H1 (cell line): ENCODE measurements at regions not wholly inside any gene's neighbourhood (a gene's known extent, or its start where the extent isn't known, plus 50 kb on each side); places are given as distances from the start of the nearest gene placed in this dataset.

Source experiments
- RBBP5 ChIP-seq: IDR thresholded peaks from 2 replicates; pipeline ENCODE4 v1.7.1; 2012; ENCODE audit warnings: low read depth, mild to moderate bottlenecking, inconsistent platforms, low read length, moderate library complexity, borderline replicate concordance
- SP1 ChIP-seq: IDR thresholded peaks from 2 replicates; pipeline ENCODE4 v1.6.1; 2011; ENCODE audit warnings: low read depth, low read length
- TCF12 ChIP-seq: IDR thresholded peaks from 2 replicates; pipeline ENCODE4 v1.6.1; 2011; ENCODE audit warnings: low read depth, mild to moderate bottlenecking, low read length
- TF ChIP-seq, protein P1 (sequence below): fragments of 300-600 bp; sonication (generic); IDR thresholded peaks from 2 replicates; pipeline ENCODE4 v1.7.1; 2012; ENCODE audit warnings: low read length, moderate library complexity, mild to moderate bottlenecking, inconsistent platforms; ENCODE audit not compliant: insufficient replicate concordance

DNA sequence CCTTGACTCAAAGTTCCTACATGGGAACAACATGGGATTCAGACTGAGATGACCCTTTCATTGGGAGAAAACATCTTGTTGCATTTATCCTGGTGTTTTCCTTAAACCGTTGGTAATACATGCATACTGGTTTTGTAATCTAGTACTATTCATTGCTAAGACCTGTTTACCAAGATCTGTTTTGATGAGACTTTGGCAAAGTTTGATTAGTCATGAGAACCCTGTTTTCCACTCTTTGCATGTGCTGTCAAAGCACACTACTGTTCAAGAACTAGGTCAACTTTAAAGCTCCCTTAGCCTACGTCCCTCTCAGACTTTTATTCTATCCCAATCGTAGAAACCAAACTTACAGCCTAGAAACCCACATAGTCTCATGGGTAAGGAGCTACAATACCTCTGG, 650.9 kb downstream of the GATA3 start (continued):
- TF ChIP-seq, protein P1, sequence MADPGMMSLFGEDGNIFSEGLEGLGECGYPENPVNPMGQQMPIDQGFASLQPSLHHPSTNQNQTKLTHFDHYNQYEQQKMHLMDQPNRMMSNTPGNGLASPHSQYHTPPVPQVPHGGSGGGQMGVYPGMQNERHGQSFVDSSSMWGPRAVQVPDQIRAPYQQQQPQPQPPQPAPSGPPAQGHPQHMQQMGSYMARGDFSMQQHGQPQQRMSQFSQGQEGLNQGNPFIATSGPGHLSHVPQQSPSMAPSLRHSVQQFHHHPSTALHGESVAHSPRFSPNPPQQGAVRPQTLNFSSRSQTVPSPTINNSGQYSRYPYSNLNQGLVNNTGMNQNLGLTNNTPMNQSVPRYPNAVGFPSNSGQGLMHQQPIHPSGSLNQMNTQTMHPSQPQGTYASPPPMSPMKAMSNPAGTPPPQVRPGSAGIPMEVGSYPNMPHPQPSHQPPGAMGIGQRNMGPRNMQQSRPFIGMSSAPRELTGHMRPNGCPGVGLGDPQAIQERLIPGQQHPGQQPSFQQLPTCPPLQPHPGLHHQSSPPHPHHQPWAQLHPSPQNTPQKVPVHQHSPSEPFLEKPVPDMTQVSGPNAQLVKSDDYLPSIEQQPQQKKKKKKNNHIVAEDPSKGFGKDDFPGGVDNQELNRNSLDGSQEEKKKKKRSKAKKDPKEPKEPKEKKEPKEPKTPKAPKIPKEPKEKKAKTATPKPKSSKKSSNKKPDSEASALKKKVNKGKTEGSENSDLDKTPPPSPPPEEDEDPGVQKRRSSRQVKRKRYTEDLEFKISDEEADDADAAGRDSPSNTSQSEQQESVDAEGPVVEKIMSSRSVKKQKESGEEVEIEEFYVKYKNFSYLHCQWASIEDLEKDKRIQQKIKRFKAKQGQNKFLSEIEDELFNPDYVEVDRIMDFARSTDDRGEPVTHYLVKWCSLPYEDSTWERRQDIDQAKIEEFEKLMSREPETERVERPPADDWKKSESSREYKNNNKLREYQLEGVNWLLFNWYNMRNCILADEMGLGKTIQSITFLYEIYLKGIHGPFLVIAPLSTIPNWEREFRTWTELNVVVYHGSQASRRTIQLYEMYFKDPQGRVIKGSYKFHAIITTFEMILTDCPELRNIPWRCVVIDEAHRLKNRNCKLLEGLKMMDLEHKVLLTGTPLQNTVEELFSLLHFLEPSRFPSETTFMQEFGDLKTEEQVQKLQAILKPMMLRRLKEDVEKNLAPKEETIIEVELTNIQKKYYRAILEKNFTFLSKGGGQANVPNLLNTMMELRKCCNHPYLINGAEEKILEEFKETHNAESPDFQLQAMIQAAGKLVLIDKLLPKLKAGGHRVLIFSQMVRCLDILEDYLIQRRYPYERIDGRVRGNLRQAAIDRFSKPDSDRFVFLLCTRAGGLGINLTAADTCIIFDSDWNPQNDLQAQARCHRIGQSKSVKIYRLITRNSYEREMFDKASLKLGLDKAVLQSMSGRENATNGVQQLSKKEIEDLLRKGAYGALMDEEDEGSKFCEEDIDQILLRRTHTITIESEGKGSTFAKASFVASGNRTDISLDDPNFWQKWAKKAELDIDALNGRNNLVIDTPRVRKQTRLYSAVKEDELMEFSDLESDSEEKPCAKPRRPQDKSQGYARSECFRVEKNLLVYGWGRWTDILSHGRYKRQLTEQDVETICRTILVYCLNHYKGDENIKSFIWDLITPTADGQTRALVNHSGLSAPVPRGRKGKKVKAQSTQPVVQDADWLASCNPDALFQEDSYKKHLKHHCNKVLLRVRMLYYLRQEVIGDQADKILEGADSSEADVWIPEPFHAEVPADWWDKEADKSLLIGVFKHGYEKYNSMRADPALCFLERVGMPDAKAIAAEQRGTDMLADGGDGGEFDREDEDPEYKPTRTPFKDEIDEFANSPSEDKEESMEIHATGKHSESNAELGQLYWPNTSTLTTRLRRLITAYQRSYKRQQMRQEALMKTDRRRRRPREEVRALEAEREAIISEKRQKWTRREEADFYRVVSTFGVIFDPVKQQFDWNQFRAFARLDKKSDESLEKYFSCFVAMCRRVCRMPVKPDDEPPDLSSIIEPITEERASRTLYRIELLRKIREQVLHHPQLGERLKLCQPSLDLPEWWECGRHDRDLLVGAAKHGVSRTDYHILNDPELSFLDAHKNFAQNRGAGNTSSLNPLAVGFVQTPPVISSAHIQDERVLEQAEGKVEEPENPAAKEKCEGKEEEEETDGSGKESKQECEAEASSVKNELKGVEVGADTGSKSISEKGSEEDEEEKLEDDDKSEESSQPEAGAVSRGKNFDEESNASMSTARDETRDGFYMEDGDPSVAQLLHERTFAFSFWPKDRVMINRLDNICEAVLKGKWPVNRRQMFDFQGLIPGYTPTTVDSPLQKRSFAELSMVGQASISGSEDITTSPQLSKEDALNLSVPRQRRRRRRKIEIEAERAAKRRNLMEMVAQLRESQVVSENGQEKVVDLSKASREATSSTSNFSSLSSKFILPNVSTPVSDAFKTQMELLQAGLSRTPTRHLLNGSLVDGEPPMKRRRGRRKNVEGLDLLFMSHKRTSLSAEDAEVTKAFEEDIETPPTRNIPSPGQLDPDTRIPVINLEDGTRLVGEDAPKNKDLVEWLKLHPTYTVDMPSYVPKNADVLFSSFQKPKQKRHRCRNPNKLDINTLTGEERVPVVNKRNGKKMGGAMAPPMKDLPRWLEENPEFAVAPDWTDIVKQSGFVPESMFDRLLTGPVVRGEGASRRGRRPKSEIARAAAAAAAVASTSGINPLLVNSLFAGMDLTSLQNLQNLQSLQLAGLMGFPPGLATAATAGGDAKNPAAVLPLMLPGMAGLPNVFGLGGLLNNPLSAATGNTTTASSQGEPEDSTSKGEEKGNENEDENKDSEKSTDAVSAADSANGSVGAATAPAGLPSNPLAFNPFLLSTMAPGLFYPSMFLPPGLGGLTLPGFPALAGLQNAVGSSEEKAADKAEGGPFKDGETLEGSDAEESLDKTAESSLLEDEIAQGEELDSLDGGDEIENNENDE: no peak
- no peak for TF ChIP-seq RBBP5
- TF ChIP-seq TCF12: no peak
- no peak for TF ChIP-seq SP1
